GM12865 (cell line): ENCODE measurements at regions not wholly inside any gene's neighbourhood (a gene's known extent, or its start where the extent isn't known, plus 50 kb on each side); places are given as distances from the start of the nearest gene placed in this dataset.
A peak's percentile ranks its signal among the peaks of the same experiment; 100 is the strongest.

ENCODE experiments used
- DNase-seq: peaks from one replicate; pipeline ENCODE4 v3.0.0; 2010; ENCODE audit warnings: low read depth
- H3K4me3 ChIP-seq: 2 replicates; pipeline ENCODE4 v1.5.1; 2011; ENCODE audit warnings: mild to moderate bottlenecking, low read depth, low read length, control low read depth
- CTCF ChIP-seq: IDR thresholded peaks from 2 replicates; pipeline ENCODE4 v1.5.1; 2011; ENCODE audit warnings: low read length, control low read depth, low read depth, inconsistent platforms; ENCODE audit not compliant: insufficient read depth; ENCODE audit errors: missing control alignments

DNA sequence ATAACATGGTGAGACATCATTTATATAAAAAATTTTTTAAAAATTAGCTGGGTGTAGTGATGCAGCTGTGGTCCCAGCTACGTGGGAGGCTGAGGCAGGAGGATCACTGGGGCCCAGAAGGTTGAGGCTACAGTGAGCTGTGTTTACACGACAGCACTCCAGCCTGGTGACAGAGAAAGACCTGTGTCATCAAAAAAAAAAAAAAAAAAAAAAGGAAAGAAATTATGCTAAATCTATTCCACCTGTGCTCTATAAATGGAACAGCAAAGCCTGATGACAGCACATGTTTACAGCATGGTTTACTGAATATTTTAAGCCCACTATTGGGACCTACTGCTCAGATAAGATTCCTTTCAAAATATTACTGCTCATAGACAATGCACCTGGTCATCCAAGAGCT is 217.6 kb downstream of the PRDM2 start:
- TF ChIP-seq CTCF: no peak
- H3K4me3 ChIP-seq: no peak overlapping the region
- no peak for DNase-seq

GRCh38 chr1:13918862-13919261 is 218.9 kb downstream of the PRDM2 start:
- no peak overlapping the region for H3K4me3 ChIP-seq
- TF ChIP-seq CTCF: no peak
- no peak for DNase-seq

- peak; percentile 80 for DNase-seq
- no peak overlapping the region for H3K4me3 ChIP-seq
- TF ChIP-seq CTCF: no peak
These were observed 221.2 kb downstream of the PRDM2 start for GRCh38 chr1:13921190-13921589.

- TF ChIP-seq CTCF: no peak
- no peak overlapping the region for H3K4me3 ChIP-seq
- DNase-seq: no peak
These were observed 222.6 kb downstream of the PRDM2 start for GRCh38 chr1:13922466-13923110.

- no peak for TF ChIP-seq CTCF
- no peak for DNase-seq
- no peak overlapping the region for H3K4me3 ChIP-seq
These were observed 226.6 kb downstream of the PRDM2 start for GRCh38 chr1:13926556-13926955.

DNA sequence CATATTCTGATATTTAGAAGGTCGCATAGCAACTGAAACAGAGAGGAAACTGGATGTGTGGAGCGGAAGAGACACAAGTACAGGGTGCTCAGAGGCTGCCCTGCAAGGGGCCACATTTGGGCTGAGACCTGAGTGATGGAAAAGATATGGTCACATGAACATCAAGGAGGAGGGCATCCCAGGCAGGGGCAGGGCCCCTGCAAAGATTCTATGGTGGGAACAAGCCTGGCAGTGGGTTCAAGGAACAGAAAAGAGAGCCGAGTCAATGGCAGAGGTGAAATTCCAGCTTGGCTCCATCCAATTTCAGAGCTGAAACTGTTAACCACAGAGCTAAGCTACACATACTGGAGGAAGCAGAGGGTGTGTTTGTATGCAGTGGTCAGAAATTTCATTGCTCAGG is 227.7 kb downstream of the PRDM2 start:
- no peak overlapping the region for H3K4me3 ChIP-seq
- TF ChIP-seq CTCF: no peak
- DNase-seq: no peak

DNA sequence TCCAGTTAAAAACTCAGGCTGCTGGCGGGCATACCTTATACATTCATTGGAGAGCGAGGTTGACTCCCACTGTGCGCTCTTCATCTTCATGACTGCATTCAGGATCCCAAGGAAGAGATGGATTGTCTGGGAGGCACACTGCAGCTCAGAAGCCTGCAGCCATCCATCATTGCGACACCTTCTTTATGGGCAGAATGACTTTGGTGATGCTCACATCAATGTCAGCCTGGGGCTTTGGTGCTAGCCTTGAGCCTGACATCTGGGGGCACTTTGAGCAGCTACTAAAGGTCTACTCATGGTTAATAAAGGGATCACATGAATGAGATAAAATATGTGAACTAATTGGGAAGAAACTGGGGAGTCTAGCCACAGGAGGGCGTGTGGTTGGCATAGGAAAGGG is 229.3 kb downstream of the PRDM2 start:
- no peak overlapping the region for H3K4me3 ChIP-seq
- DNase-seq: no peak
- TF ChIP-seq CTCF: no peak
